HL-60 (cell line): ENCODE measurements at regions not wholly inside any gene's neighbourhood (a gene's known extent, or its start where the extent isn't known, plus 50 kb on each side); places are given as distances from the start of the nearest gene placed in this dataset.

ENCODE experiments used
- CTCF ChIP-seq: IDR thresholded peaks from one replicate; pipeline ENCODE4 v1.5.1; 2011; ENCODE audit warnings: low read length, control low read depth, inconsistent platforms; ENCODE audit not compliant: insufficient read depth
- POLR2AphosphoS5 ChIP-seq: IDR thresholded peaks from 2 replicates; pipeline ENCODE4 v1.6.1; 2012; ENCODE audit warnings: low read depth
- SPI1 ChIP-seq: IDR thresholded peaks from 2 replicates; pipeline ENCODE4 v1.6.1; 2012; ENCODE audit warnings: low read depth, mild to moderate bottlenecking, borderline replicate concordance

- TF ChIP-seq CTCF (no peak), SPI1 (no peak), POLR2AphosphoS5 (no peak)
These were observed 714.5 kb downstream of the EFNA5 start for GRCh38 chr5:106956187-106956586.
